ENCODE measurements at regions not wholly inside any gene's neighbourhood (a gene's known extent, or its start where the extent isn't known, plus 50 kb on each side); places are given as distances from the start of the nearest gene placed in this dataset.

DNA sequence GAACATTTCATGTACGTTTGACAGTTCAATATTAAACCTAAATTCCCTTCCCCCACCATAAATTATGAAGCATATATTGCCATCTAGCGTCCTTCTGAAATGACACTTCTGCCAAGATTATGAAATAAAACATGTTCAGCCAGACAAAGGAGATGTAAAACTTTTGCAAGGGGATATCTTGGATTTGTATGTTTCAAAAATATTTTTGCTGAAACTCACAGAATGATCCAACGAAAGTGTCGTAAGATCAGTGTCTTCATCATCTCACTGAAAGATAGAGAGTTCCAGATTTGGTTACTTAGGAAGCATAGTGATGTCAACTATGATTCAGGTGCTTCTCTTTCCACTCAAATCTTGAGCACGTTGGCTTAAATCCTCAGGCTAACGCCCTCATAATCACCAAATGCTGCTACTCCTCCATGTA lies 904.3 kb downstream of the XPNPEP1 start:
- ATAC-seq (ENCODE audit: low FRiP score): no peak
- WGBS, 2 donors: 59 to 63% methylated on average over 6 of the region's 6 CpGs

GRCh38 chr10:109007514-109007913 lies 915.8 kb downstream of the XPNPEP1 start:
- Histone ChIP-seq H3K4me1 (ENCODE audit: control insufficient read depth in 1 of 2, insufficient read depth in 2 of 2, low read length in 2 of 2) (no peaks in the 10 kb centered on the region), H3K4me3 (ENCODE audit: low read length in 2 of 2) (no peak overlapping the region), H3K27me3 (ENCODE audit: control insufficient read depth in 1 of 2, insufficient read depth in 2 of 2, low read length in 1 of 2) (no peaks in the 10 kb centered on the region), H3K9me3 (ENCODE audit: control insufficient read depth, low read length) (peaks cover 1% of the 10 kb centered on the region), H3K27ac (ENCODE audit: low read depth in 1 of 2, low read length in 2 of 2) (no peak overlapping the region), H3K36me3 (ENCODE audit: control insufficient read depth in 1 of 2, insufficient read depth in 2 of 2, low read length in 1 of 2) (no peaks in the 10 kb centered on the region)
- no peak for DNase-seq
- ATAC-seq (ENCODE audit: low FRiP score): no peak
- intact Hi-C loops (cut with DNase I): no loop called here
- WGBS, 2 donors: 81 to 86% methylated on average over 1 of the region's 1 CpG

More for the DNA sequence above, 904.3 kb downstream of the XPNPEP1 start:
- Histone ChIP-seq H3K27me3 (ENCODE audit: control insufficient read depth in 1 of 2, insufficient read depth in 2 of 2, low read length in 1 of 2) (no peaks in the 10 kb centered on the region), H3K36me3 (ENCODE audit: control insufficient read depth in 1 of 2, insufficient read depth in 2 of 2, low read length in 1 of 2) (no peaks in the 10 kb centered on the region), H3K4me1 (ENCODE audit: control insufficient read depth in 1 of 2, insufficient read depth in 2 of 2, low read length in 2 of 2) (no peaks in the 10 kb centered on the region), H3K9me3 (ENCODE audit: control insufficient read depth, low read length) (no peaks in the 10 kb centered on the region), H3K4me3 (ENCODE audit: low read length in 2 of 2) (no peak overlapping the region), H3K27ac (ENCODE audit: low read depth in 1 of 2, low read length in 2 of 2) (no peak overlapping the region)
- no peak for DNase-seq
- intact Hi-C loops (cut with DNase I): no loop called here

GRCh38 chr10:108990441-108990840 lies 932.9 kb downstream of the XPNPEP1 start:
- no peak overlapping the region for H3K4me3 ChIP-seq (ENCODE audit: low read length in 2 of 2)
- peaks cover 1% of the 10 kb centered on the region for H3K9me3 ChIP-seq (ENCODE audit: control insufficient read depth, low read length)
- ATAC-seq (ENCODE audit: low FRiP score): no peak
- no peak overlapping the region for H3K27ac ChIP-seq (ENCODE audit: low read depth in 1 of 2, low read length in 2 of 2)
- 72 to 81% methylated on average over 5 of the region's 5 CpGs for WGBS, 2 donors
- no peaks in the 10 kb centered on the region for H3K36me3 ChIP-seq (ENCODE audit: control insufficient read depth in 1 of 2, insufficient read depth in 2 of 2, low read length in 1 of 2)
- peaks cover 0 to 1% of the 10 kb centered on the region in 2 donors for H3K27me3 ChIP-seq (ENCODE audit: control insufficient read depth in 1 of 2, insufficient read depth in 2 of 2, low read length in 1 of 2)
- H3K4me1 ChIP-seq (ENCODE audit: control insufficient read depth in 1 of 2, insufficient read depth in 2 of 2, low read length in 2 of 2): no peaks in the 10 kb centered on the region
- intact Hi-C loops (cut with DNase I): no loop called here
- DNase-seq: no peak

GRCh38 chr10:108989976-108990375 lies 933.3 kb downstream of the XPNPEP1 start:
- 26 to 31% methylated on average over 4 of the region's 4 CpGs for WGBS, 2 donors
- peaks cover 1% of the 10 kb centered on the region for H3K9me3 ChIP-seq (ENCODE audit: control insufficient read depth, low read length)

GRCh38 chr10:108982159-108982558 lies 941.2 kb downstream of the XPNPEP1 start:
- Histone ChIP-seq H3K27ac (ENCODE audit: low read depth in 1 of 2, low read length in 2 of 2) (no peak overlapping the region), H3K9me3 (ENCODE audit: control insufficient read depth, low read length) (peaks cover 3% of the 10 kb centered on the region), H3K36me3 (ENCODE audit: control insufficient read depth in 1 of 2, insufficient read depth in 2 of 2, low read length in 1 of 2) (no peaks in the 10 kb centered on the region), H3K27me3 (ENCODE audit: control insufficient read depth in 1 of 2, insufficient read depth in 2 of 2, low read length in 1 of 2) (no peaks in the 10 kb centered on the region), H3K4me1 (ENCODE audit: control insufficient read depth in 1 of 2, insufficient read depth in 2 of 2, low read length in 2 of 2) (no peaks in the 10 kb centered on the region), H3K4me3 (ENCODE audit: low read length in 2 of 2) (no peak overlapping the region)
- ATAC-seq (ENCODE audit: low FRiP score) (no peak), DNase-seq (no peak)
- 3 to 9% methylated on average over 2 of the region's 2 CpGs for WGBS, 2 donors
- intact Hi-C loops (cut with DNase I): no loop called here

More at GRCh38 chr10:108989976-108990375, 933.3 kb downstream of the XPNPEP1 start:
- Histone ChIP-seq H3K27me3 (ENCODE audit: control insufficient read depth in 1 of 2, insufficient read depth in 2 of 2, low read length in 1 of 2) (peaks cover 0 to 1% of the 10 kb centered on the region in 2 donors), H3K36me3 (ENCODE audit: control insufficient read depth in 1 of 2, insufficient read depth in 2 of 2, low read length in 1 of 2) (no peaks in the 10 kb centered on the region), H3K27ac (ENCODE audit: low read depth in 1 of 2, low read length in 2 of 2) (no peak overlapping the region), H3K4me3 (ENCODE audit: low read length in 2 of 2) (no peak overlapping the region), H3K4me1 (ENCODE audit: control insufficient read depth in 1 of 2, insufficient read depth in 2 of 2, low read length in 2 of 2) (no peaks in the 10 kb centered on the region)
- intact Hi-C loops (cut with DNase I): no loop called here
- ATAC-seq (ENCODE audit: low FRiP score) (no peak), DNase-seq (no peak)

GRCh38 chr10:108980869-108981268 lies 942.4 kb downstream of the XPNPEP1 start:
- no peaks in the 10 kb centered on the region for H3K36me3 ChIP-seq (ENCODE audit: control insufficient read depth in 1 of 2, insufficient read depth in 2 of 2, low read length in 1 of 2)
- H3K27me3 ChIP-seq (ENCODE audit: control insufficient read depth in 1 of 2, insufficient read depth in 2 of 2, low read length in 1 of 2): no peaks in the 10 kb centered on the region
- ATAC-seq (ENCODE audit: low FRiP score): no peak
- H3K9me3 ChIP-seq (ENCODE audit: control insufficient read depth, low read length): peaks cover 3% of the 10 kb centered on the region
- H3K27ac ChIP-seq (ENCODE audit: low read depth in 1 of 2, low read length in 2 of 2): no peak overlapping the region
- no peak for DNase-seq
- intact Hi-C loops (cut with DNase I): no loop called here
- H3K4me3 ChIP-seq (ENCODE audit: low read length in 2 of 2): no peak overlapping the region
- no peaks in the 10 kb centered on the region for H3K4me1 ChIP-seq (ENCODE audit: control insufficient read depth in 1 of 2, insufficient read depth in 2 of 2, low read length in 2 of 2)

GRCh38 chr10:108975459-108976058 lies 947.8 kb downstream of the XPNPEP1 start:
- DNase-seq: no peak
- WGBS, 2 donors: 39 to 49% methylated on average over 3 of the region's 3 CpGs
- H3K9me3 ChIP-seq (ENCODE audit: control insufficient read depth, low read length): peaks cover 3% of the 10 kb centered on the region
- H3K36me3 ChIP-seq (ENCODE audit: control insufficient read depth in 1 of 2, insufficient read depth in 2 of 2, low read length in 1 of 2): no peaks in the 10 kb centered on the region
- no peak overlapping the region for H3K27ac ChIP-seq (ENCODE audit: low read depth in 1 of 2, low read length in 2 of 2)
- ATAC-seq (ENCODE audit: low FRiP score): no peak
- intact Hi-C loops (cut with DNase I): no loop called here
- no peaks in the 10 kb centered on the region for H3K4me1 ChIP-seq (ENCODE audit: control insufficient read depth in 1 of 2, insufficient read depth in 2 of 2, low read length in 2 of 2)
- H3K27me3 ChIP-seq (ENCODE audit: control insufficient read depth in 1 of 2, insufficient read depth in 2 of 2, low read length in 1 of 2): no peaks in the 10 kb centered on the region
- no peak overlapping the region for H3K4me3 ChIP-seq (ENCODE audit: low read length in 2 of 2)

DNA sequence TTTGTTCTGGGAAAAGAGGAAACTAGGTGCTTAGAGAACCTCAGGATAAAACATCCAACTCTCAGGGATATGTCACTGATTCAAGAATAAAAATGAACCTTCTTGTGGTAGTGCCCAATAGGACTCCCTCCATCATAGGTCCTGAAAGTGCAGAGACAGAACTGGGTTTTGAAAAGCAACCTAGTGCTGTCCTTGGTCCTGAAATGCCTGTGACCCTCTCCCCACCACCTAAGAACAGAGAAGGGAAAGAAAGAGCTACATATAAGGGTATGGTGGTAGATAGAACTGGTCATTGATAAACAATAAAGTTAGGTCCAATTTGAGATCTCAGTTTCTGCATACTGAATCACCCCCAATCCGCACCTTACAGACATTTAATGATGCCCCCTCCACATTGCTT lies 953.3 kb downstream of the XPNPEP1 start:
- Histone ChIP-seq H3K27me3 (ENCODE audit: control insufficient read depth in 1 of 2, insufficient read depth in 2 of 2, low read length in 1 of 2) (no peaks in the 10 kb centered on the region), H3K4me3 (ENCODE audit: low read length in 2 of 2) (no peak overlapping the region), H3K27ac (ENCODE audit: low read depth in 1 of 2, low read length in 2 of 2) (no peak overlapping the region), H3K9me3 (ENCODE audit: control insufficient read depth, low read length) (no peaks in the 10 kb centered on the region), H3K4me1 (ENCODE audit: control insufficient read depth in 1 of 2, insufficient read depth in 2 of 2, low read length in 2 of 2) (no peaks in the 10 kb centered on the region), H3K36me3 (ENCODE audit: control insufficient read depth in 1 of 2, insufficient read depth in 2 of 2, low read length in 1 of 2) (no peaks in the 10 kb centered on the region)
- 26 to 29% methylated on average over 1 of the region's 1 CpG for WGBS, 2 donors
- no peak for DNase-seq
- no peak for ATAC-seq (ENCODE audit: low FRiP score)
- intact Hi-C loops (cut with DNase I): no loop called here

GRCh38 chr10:108966411-108966810 lies 956.9 kb downstream of the XPNPEP1 start:
- no peak for DNase-seq
- intact Hi-C loops (cut with DNase I): no loop called here

More at GRCh38 chr10:108966411-108966810, 956.9 kb downstream of the XPNPEP1 start:
- no peak overlapping the region for H3K27ac ChIP-seq (ENCODE audit: low read depth in 1 of 2, low read length in 2 of 2)
- H3K4me1 ChIP-seq (ENCODE audit: control insufficient read depth in 1 of 2, insufficient read depth in 2 of 2, low read length in 2 of 2): no peaks in the 10 kb centered on the region
- ATAC-seq (ENCODE audit: low FRiP score): no peak
- no peaks in the 10 kb centered on the region for H3K9me3 ChIP-seq (ENCODE audit: control insufficient read depth, low read length)
- WGBS, 2 donors: 65 to 82% methylated on average over 1 of the region's 1 CpG
- H3K36me3 ChIP-seq (ENCODE audit: control insufficient read depth in 1 of 2, insufficient read depth in 2 of 2, low read length in 1 of 2): no peaks in the 10 kb centered on the region
- no peaks in the 10 kb centered on the region for H3K27me3 ChIP-seq (ENCODE audit: control insufficient read depth in 1 of 2, insufficient read depth in 2 of 2, low read length in 1 of 2)
- H3K4me3 ChIP-seq (ENCODE audit: low read length in 2 of 2): no peak overlapping the region
